RWPE2 (cell line): ENCODE measurements at regions not wholly inside any gene's neighbourhood (a gene's known extent, or its start where the extent isn't known, plus 50 kb on each side); places are given as distances from the start of the nearest gene placed in this dataset.
A peak's percentile ranks its signal among the peaks of the same experiment; 100 is the strongest.

ENCODE experiments used
- ATAC-seq: fragments of 200-7000 bp; cut with Tn5 transposase; 3 replicates; pipeline ENCODE4 v1.9.1; 2021; ENCODE audit warnings: low read depth
- DNase-seq: peaks from one replicate; pipeline ENCODE4 v3.0.0-alpha.2; 2020; ENCODE audit warnings: low spot score
- H3K27ac ChIP-seq: fragments of 450-650 bp; 2 replicates; pipeline ENCODE4 v1.5.1; 2017; ENCODE audit warnings: mild to moderate bottlenecking; ENCODE audit not compliant: poor library complexity, severe bottlenecking
- H3K27me3 ChIP-seq: fragments of 250-450 bp; sonication (Bioruptor Pico); 2 replicates; pipeline ENCODE4 v1.5.1; 2021; ENCODE audit warnings: mild to moderate bottlenecking, moderate library complexity; ENCODE audit not compliant: insufficient read depth, poor library complexity, severe bottlenecking
- H3K36me3 ChIP-seq: fragments of 250-450 bp; sonication (Bioruptor Pico); 2 replicates; pipeline ENCODE4 v1.5.1; 2020; ENCODE audit warnings: low read depth, mild to moderate bottlenecking, moderate library complexity
- H3K4me1 ChIP-seq: fragments of 250-450 bp; sonication (Bioruptor Pico); 2 replicates; pipeline ENCODE4 v1.5.1; 2021; ENCODE audit warnings: mild to moderate bottlenecking, moderate library complexity; ENCODE audit not compliant: insufficient read depth, poor library complexity, severe bottlenecking
- H3K4me3 ChIP-seq: fragments of 250-450 bp; sonication (Bioruptor Pico); 2 replicates; pipeline ENCODE4 v1.5.1; 2021; ENCODE audit warnings: mild to moderate bottlenecking, moderate library complexity; ENCODE audit not compliant: severe bottlenecking
- H3K9me3 ChIP-seq: fragments of 250-450 bp; sonication (Bioruptor Pico); 2 replicates; pipeline ENCODE4 v1.5.1; 2021; ENCODE audit warnings: mild to moderate bottlenecking, moderate library complexity; ENCODE audit not compliant: severe bottlenecking
- CTCF ChIP-seq: fragments of 450-650 bp; IDR thresholded peaks from one replicate; pipeline ENCODE4 v1.5.1; 2017; ENCODE audit warnings: mild to moderate bottlenecking, moderate library complexity; ENCODE audit not compliant: poor library complexity, severe bottlenecking

- H3K4me3 ChIP-seq = no peak overlapping the region
- H3K4me1 ChIP-seq = no peaks in the 10 kb centered on the region
- no peak for TF ChIP-seq CTCF
- H3K36me3 ChIP-seq = no peaks in the 10 kb centered on the region
- H3K27ac ChIP-seq = no peak overlapping the region
- H3K9me3 ChIP-seq = no peaks in the 10 kb centered on the region
- DNase-seq (no peak), ATAC-seq (no peak)
- no peaks in the 10 kb centered on the region for H3K27me3 ChIP-seq
Observed at GRCh38 chr2:8435608-8436007, 246.2 kb upstream of the ID2 start.

GRCh38 chr2:8436585-8436984, 245.3 kb upstream of the ID2 start:
- no peak for ATAC-seq
- no peak for TF ChIP-seq CTCF
- Histone ChIP-seq H3K9me3 (no peaks in the 10 kb centered on the region), H3K27me3 (no peaks in the 10 kb centered on the region), H3K27ac (no peak overlapping the region), H3K36me3 (no peaks in the 10 kb centered on the region), H3K4me1 (no peaks in the 10 kb centered on the region), H3K4me3 (no peak overlapping the region)
- no peak for DNase-seq

GRCh38 chr2:8437228-8437948, 244.5 kb upstream of the ID2 start:
- Histone ChIP-seq H3K36me3 (no peaks in the 10 kb centered on the region), H3K9me3 (no peaks in the 10 kb centered on the region), H3K27ac (no peak overlapping the region), H3K27me3 (no peaks in the 10 kb centered on the region), H3K4me1 (no peaks in the 10 kb centered on the region), H3K4me3 (no peak overlapping the region)
- DNase-seq = no peak
- TF ChIP-seq CTCF = no peak
- peak; percentile 50; the same call in 2 of the 3 replicates for ATAC-seq

GRCh38 chr2:8437949-8438400, 243.9 kb upstream of the ID2 start:
- TF ChIP-seq CTCF = no peak
- Histone ChIP-seq H3K4me1 (no peaks in the 10 kb centered on the region), H3K4me3 (no peak overlapping the region), H3K27ac (no peak overlapping the region), H3K36me3 (no peaks in the 10 kb centered on the region), H3K9me3 (no peaks in the 10 kb centered on the region), H3K27me3 (no peaks in the 10 kb centered on the region)
- ATAC-seq = no peak
- no peak for DNase-seq

- no peaks in the 10 kb centered on the region for H3K4me1 ChIP-seq
- DNase-seq (no peak), ATAC-seq (no peak)
- TF ChIP-seq CTCF = no peak
- H3K9me3 ChIP-seq = no peaks in the 10 kb centered on the region
- no peak overlapping the region for H3K27ac ChIP-seq
- no peaks in the 10 kb centered on the region for H3K36me3 ChIP-seq
- no peaks in the 10 kb centered on the region for H3K27me3 ChIP-seq
- no peak overlapping the region for H3K4me3 ChIP-seq
Observed at GRCh38 chr2:8438476-8438875, 243.4 kb upstream of the ID2 start.
